ENCODE measurements at regions not wholly inside any gene's neighbourhood (a gene's known extent, or its start where the extent isn't known, plus 50 kb on each side); places are given as distances from the start of the nearest gene placed in this dataset.
A peak's percentile ranks its signal among the peaks of the same experiment; 100 is the strongest.

DNA sequence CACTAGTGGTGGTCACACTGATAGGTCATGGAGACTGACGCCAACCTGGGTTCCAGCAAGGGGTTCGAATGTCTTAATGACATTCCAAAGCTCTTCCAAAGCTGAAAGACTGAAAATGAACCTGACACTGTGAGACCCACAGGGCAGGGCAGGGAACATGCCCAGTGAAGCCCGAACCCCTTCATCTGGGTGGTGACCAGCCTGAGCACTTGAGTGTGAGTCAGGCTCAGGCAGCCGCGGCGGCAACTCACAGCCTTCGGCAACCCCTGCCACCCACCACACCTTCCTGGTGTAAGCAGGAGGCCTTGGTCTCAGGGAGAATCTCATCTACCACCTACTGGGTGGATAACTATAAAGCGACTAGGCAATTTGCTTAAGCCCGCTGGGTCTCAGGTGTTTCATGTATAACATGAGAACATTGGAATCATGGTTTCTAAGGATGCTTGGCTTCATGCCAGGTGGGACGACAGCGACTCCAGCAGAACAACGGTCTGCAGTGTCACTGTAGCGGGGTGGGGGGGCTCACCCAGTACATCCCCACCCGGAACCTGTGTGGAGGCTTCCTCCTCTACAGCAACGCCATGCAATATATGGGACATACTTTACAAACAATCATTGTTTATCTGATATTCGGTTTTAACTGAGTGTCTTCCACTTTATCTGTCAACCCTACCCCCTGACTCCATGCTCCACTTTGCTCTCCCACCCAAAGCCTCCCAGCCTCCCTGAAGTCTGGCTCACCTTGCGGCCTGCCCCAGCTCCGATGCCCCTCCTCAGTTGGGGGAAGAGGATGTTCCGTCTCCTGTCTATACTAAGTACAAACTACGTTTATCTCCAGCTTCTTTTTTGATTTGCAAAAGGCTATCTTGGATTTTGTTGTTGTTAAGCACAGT, 125.0 kb upstream of the MEF2A start:
- TF ChIP-seq JUND (IDR thresholded peaks at IDR 0.05; ENCODE audit: low read depth), result no peak
- in situ Hi-C loops (cut with HindIII; ENCODE audit: low pct_unique_long_range_greater_than_20kb, low sequenced_read_pairs), result no loop called here
- DNase-seq (ENCODE audit: low read depth in 1 of 2, low spot score in 1 of 2), result no peak

DNA sequence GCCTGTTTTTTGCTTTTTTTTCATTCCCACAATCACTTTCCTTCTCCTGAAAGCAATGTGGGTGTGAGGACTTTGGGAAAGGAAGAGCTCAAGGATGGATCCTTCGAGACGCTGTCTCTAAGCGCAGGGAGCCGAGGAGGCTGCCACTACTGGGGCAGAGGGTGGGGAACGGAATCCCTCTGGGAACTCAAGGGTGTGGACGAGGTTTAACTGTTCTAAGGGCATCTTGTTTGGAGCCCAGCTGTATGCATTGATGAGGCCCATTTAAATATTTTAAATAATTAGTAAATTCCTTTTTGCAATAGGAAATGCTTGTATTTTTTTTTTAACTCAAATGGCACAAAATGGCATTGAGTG, 124.4 kb upstream of the MEF2A start:
- DNase-seq (ENCODE audit: low read depth in 1 of 2, low spot score in 1 of 2), result no peak
- no peak for TF ChIP-seq JUND (IDR thresholded peaks at IDR 0.05; ENCODE audit: low read depth)
- in situ Hi-C loops (cut with HindIII; ENCODE audit: low pct_unique_long_range_greater_than_20kb, low sequenced_read_pairs), result no loop called here

DNA sequence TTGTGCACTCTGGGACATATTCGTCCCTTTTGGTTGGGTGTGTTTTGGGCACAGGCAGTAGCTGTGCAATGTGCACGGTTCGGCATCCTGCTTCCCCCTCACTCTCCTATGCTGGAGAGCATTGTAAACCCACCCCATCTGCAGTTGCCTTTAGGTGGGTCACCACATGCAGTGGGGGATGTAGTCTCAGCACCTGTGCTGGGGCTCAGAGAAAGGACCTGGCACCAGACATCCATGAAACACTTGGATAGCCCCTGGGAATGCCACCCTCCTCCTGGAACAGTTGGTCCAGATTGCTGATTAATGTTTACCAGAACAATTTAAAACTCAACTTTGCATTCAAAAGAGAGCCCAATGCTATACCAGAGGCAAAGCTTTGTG, 123.9 kb upstream of the MEF2A start:
- TF ChIP-seq JUND (IDR thresholded peaks at IDR 0.05; ENCODE audit: low read depth), result no peak
- in situ Hi-C loops (cut with HindIII; ENCODE audit: low pct_unique_long_range_greater_than_20kb, low sequenced_read_pairs), result no loop called here
- DNase-seq (ENCODE audit: low read depth in 1 of 2, low spot score in 1 of 2), result no peak

DNA sequence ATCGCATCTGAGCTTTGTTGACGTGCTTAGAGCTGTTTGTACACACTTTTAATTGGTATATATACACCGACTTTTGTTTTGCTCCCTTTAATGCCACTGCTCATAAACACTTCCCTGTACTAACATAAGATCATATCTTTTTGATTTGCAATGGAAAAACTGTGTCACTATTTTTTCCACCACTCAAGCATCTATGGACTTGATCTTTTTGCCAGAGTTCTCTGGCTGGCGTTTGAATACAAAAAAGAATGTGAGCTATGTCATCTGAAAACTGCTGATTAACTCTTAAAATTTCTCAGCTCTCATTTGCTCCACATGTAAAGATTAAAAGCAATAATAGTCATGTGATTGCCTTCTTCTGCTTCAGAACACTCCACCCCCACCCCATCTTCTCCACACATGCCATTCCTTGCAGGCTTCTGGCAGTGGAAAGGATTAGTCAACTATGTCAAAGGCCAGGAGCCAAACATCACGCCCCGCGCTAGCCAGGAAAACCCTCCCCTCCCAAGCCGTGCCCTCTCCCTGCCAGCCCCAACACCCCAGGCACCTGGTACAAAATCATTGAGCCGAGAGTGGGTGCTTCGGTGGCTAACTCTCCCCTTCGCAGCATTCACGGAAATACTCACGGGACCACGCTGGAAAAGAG, 123.4 kb upstream of the MEF2A start:
- in situ Hi-C loops (cut with HindIII; ENCODE audit: low pct_unique_long_range_greater_than_20kb, low sequenced_read_pairs), result no loop called here
- DNase-seq (ENCODE audit: low read depth in 1 of 2, low spot score in 1 of 2), result peak in 1 of 2 experiments; percentile 28
- no peak for TF ChIP-seq JUND (IDR thresholded peaks at IDR 0.05; ENCODE audit: low read depth)

DNA sequence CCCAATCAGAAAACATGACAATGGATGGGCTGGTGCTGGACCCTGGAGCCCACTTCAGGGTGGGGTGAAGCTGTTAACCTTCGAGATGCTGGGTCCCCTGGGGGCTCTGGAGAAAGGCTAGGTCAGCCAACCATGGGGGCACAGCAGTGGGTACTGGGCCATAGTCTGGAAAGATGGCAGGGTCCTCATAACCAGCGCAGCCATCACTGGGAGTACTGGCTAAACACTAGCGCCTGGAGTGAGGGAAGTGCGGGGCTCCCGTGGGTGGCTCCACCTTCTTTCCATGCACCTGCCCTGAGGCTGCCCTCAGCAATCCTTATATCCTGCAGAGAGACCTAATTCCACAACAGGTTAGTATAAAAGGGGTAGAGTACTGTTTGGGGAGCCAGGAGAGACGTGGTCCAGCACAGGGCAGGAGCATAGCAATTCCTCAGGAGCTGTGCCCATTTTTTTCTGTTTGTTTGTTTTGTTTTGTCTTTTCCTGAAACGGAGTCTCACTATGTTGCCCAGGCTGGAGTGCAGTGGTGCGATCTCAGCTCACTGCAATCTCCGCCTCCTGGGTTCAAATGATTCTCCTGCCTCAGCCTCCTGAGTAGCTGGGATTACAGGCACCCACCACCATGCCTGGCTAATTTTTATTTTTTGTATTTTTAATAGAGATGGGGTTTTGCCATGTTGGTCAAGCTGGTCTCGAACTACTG, 122.6 kb upstream of the MEF2A start:
- no peak for TF ChIP-seq JUND (IDR thresholded peaks at IDR 0.05; ENCODE audit: low read depth)
- in situ Hi-C loops (cut with HindIII; ENCODE audit: low pct_unique_long_range_greater_than_20kb, low sequenced_read_pairs), result no loop called here
- no peak for DNase-seq (ENCODE audit: low read depth in 1 of 2, low spot score in 1 of 2)

DNA sequence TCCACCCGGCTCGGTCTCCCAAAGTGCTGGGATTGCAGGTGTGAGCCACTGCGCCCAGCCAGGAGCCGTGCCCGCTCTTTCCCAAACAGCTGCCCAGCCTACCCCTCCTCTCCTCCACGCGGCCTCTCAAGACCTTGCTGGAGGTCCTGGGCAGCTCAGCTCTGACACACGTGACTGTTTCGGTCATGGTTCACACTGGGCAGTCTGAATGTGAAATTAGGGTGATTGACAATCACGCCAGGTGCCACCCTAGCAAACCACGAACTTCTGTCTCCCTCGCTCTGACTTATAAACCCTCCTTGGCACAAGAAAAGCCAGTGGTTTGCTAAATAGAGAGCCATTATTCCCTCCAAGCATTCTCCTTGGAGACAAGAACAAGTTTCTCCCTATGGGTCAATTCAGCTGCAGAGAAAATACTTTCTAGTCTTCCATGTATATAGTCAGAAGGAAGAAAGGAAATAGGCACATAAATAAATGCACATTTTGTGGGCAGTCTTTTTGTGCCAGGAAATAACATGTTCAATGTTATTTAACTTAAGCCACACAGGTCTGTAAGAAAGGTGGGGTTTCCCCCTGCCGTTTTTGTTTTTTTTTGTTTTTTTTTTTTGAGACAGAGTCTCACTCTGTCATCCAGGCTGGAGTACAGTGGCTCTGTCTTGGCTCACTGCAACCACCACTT, 121.9 kb upstream of the MEF2A start:
- in situ Hi-C loops (cut with HindIII; ENCODE audit: low pct_unique_long_range_greater_than_20kb, low sequenced_read_pairs), result no loop called here
- no peak for TF ChIP-seq JUND (IDR thresholded peaks at IDR 0.05; ENCODE audit: low read depth)
- no peak for DNase-seq (ENCODE audit: low read depth in 1 of 2, low spot score in 1 of 2)

DNA sequence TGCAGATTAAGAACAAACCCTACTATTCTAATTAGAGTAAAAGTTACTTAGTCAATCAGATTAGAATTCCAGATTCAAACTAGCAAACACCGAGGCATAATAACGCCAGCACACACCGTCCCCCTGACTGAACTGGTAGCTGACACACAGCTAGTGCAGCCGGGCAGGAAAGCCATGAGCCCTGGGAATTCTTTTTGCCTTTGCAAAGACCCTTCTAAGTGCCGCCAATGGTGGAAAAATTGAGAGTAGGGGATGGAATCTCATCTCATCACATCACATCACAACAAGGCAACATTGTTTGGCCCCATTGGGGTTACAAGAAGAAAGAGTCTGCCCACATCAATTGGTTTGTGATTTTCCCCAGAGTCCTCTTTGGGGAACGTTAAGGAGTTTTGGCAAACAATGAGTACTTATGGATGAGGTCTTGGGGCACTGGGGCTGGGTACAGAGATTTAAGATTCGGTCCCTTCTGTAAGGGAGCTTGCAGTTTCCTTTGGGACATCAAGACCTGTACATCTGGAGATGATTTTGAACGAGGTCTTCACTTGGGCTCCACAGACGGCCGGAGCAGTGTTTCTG, 120.4 kb upstream of the MEF2A start:
- TF ChIP-seq JUND (IDR thresholded peaks at IDR 0.05; ENCODE audit: low read depth), result no peak
- in situ Hi-C loops (cut with HindIII; ENCODE audit: low pct_unique_long_range_greater_than_20kb, low sequenced_read_pairs), result no loop called here
- no peak for DNase-seq (ENCODE audit: low read depth in 1 of 2, low spot score in 1 of 2)

DNA sequence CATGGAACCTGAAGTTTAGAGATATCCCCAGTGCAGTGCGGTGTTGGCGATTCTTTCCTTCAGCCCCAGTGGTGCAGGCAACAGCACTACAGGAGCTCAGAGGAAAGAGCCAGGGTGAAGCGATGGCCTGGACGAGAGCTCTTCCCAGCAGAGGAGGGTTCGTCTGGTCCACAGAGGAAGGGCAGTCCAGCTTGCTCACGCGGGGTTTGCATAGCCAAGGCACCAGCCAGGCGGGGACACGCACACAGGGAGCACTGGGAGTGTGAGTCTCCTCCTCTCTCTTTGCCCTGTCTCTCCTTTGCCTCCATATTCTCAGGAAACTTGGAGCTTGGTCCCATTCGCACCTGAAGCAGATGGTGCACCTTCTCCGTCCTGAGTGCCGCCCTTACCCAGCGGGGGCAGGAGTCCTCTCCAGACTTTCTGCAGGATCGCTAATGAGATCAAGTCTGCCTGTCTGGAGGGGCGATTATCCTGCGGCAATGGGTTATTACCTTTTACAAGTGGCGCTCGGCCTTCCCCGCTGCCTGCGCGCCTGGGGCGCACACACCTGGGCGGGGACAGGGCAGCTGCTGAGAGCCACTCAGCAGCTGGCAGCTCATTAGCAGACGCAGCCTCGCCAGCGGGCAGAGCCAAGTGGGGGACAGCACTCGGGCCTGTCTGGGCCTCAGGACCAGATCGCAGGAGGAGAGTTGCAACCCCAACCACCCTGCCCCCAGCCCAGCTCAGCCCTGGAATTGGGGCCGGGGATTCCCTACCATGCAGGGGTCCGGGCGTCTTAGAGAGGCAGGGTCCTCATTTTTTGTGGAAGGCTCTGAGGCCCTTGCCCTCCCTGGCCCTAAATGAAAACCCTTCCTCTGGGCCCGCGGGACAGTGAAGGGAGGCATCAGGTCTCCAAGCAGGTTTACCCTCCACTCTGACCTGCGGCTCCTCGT, 119.0 kb upstream of the MEF2A start:
- DNase-seq (ENCODE audit: low read depth in 1 of 2, low spot score in 1 of 2), result no peak
- no peak for TF ChIP-seq JUND (IDR thresholded peaks at IDR 0.05; ENCODE audit: low read depth)
- in situ Hi-C loops (cut with HindIII; ENCODE audit: low pct_unique_long_range_greater_than_20kb, low sequenced_read_pairs), result no loop called here

DNA sequence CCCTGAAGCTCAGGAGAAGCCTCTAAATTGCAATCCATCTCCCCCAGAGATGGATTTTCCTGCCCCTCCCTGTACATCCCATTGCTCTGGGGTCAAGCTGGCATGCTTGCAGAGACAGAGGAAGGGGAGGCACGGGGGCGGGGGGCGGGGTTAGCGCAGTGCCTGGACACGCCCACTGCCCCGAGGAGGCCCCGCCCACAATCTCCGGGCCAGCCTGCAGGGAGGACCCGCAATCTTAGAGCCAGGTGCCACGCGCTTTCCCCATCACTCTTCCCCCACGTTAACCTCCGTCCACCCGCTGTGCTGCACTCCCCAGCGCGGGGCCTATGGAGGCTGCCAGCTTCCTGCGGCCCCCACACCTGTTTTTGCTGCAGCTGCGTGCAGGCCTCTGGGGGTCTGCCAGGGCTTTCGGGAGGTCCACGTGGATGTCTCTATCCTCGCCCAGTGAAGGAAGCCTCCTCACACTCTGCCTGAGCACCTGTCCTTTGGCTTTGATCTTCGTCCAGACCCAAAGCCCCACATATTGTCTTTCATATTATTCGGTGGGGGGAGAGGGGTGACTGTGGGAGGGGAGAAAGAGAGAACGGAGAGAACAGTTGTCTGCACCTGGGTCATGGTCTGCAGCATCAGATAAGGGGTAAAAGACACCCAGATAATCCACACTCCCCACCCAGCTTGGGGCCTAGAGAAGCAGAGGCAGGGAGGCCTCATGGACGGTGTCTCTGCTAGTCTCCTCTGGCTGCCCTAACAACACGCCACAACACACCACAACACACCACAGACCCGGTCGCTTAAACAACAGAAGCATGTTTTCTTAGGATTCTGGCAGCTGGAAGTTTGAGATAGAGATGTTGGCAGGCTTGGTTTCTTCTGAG, 118.0 kb upstream of the MEF2A start:
- no peak for DNase-seq (ENCODE audit: low read depth in 1 of 2, low spot score in 1 of 2)
- in situ Hi-C loops (cut with HindIII; ENCODE audit: low pct_unique_long_range_greater_than_20kb, low sequenced_read_pairs), result no loop called here
- no peak for TF ChIP-seq JUND (IDR thresholded peaks at IDR 0.05; ENCODE audit: low read depth)

DNA sequence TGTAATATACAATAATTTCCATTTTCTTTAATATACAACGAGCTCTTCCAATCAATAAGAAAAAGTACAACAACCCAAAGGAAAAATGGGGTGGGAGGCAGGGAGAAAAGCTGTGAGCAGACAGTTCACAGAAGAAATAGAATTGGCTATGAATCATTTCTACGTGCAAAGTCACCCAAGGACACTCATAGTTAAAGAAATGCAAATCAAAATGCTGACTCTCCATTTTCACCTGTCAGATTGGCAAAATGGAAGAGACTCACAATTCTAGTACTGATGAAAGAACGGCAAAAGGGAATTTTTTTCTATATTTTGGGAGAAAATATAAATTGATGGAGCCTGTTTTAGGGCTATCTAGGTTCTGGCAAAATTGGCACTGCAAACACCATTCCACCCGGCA, 116.3 kb upstream of the MEF2A start:
- DNase-seq (ENCODE audit: low read depth in 1 of 2, low spot score in 1 of 2), result no peak
- in situ Hi-C loops (cut with HindIII; ENCODE audit: low pct_unique_long_range_greater_than_20kb, low sequenced_read_pairs), result no loop called here
- TF ChIP-seq JUND (IDR thresholded peaks at IDR 0.05; ENCODE audit: low read depth), result no peak

Data from T47D (cell line).